ENCODE measurements at regions not wholly inside any gene's neighbourhood (a gene's known extent, or its start where the extent isn't known, plus 50 kb on each side); places are given as distances from the start of the nearest gene placed in this dataset.

DNA sequence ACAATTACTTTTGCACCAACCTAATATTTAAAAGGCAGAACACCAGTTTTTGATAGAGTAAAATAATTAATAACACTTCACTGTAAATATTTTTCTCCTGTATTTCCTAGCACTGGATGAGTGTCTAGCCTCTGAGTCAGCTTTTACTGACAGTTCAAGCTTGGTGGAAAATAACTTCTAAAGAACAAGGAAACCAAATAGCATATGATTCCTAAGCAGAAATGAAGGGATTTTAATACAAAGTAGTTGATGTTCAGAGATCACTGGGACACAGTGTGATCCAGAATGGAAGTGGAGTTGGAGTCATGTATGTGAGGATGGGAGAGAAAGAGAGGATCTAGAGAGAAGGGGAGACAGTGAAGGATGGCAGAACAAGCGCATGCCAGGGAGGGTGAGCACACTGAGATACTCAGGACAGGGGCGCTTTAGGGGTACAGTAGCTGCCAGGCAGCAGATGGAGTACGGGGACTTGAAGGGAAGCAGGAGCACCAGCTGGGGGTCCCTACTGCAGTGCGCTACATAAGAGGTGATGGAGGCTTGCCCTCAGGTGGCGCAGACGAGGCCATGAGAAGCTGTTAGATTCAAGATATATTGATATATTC lies 117.9 kb upstream of the KLF6 start:
- Histone ChIP-seq H3K27me3 (ENCODE audit: control insufficient read depth, insufficient read depth, low read length) (no peaks in the 10 kb centered on the region), H3K36me3 (ENCODE audit: control insufficient read depth, insufficient read depth, low read length) (no peaks in the 10 kb centered on the region), H3K4me3 (ENCODE audit: low read depth, low read length) (no peak overlapping the region)
- TF ChIP-seq, protein P1, sequence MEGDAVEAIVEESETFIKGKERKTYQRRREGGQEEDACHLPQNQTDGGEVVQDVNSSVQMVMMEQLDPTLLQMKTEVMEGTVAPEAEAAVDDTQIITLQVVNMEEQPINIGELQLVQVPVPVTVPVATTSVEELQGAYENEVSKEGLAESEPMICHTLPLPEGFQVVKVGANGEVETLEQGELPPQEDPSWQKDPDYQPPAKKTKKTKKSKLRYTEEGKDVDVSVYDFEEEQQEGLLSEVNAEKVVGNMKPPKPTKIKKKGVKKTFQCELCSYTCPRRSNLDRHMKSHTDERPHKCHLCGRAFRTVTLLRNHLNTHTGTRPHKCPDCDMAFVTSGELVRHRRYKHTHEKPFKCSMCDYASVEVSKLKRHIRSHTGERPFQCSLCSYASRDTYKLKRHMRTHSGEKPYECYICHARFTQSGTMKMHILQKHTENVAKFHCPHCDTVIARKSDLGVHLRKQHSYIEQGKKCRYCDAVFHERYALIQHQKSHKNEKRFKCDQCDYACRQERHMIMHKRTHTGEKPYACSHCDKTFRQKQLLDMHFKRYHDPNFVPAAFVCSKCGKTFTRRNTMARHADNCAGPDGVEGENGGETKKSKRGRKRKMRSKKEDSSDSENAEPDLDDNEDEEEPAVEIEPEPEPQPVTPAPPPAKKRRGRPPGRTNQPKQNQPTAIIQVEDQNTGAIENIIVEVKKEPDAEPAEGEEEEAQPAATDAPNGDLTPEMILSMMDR (IDR thresholded peaks at IDR 0.05; ENCODE audit: insufficient read depth, low read depth, low read length) = no peak
- POLR2A ChIA-PET = no interaction called here
- CTCF ChIA-PET = interaction anchor here (1.3 kb wide), 1 partner anchor 9 kb away, joined by 4 read pairs; no protein-coding TSS in a partner anchor
- DNase-seq (ENCODE audit: low read depth) = no peak

DNA sequence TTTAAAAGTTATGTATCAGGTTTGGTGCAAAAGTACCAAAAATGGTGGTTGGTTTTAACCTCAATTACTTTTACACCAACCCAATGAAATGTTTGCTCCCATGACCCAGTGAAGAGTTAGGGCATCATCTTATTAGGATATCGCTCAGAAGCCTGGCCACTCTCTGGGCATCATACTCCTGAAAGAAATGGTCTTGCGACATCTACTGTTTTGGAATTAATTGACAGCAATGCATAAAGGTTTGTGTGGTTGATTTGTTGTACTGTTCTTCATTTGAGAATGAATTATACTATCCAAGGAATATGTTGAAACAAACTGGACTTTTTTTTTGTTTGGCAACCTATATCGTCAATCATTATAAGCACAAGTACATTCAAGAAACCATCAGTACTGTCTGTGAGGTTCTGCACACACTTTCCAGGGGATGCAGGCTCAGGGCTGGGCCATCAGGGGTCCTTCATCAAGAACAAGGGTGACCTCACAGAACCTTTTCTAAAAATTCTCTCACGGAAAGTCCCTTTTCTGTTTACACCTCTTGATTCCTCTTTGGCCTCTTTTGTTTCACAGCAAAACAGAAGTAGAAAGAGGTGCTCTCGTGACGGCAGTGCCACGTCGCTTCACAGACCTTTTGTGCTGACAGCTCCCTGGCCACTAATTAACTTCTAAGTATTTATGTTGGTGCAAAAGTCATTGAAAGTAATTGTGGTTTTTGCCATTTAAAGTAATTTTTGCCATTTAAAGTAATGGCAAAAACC lies 117.2 kb upstream of the KLF6 start:
- no peaks in the 10 kb centered on the region for H3K36me3 ChIP-seq (ENCODE audit: control insufficient read depth, insufficient read depth, low read length)
- TF ChIP-seq, protein P1 (IDR thresholded peaks at IDR 0.05; ENCODE audit: insufficient read depth, low read depth, low read length) = no peak
- POLR2A ChIA-PET = no interaction called here
- CTCF ChIA-PET = interaction anchor here (1.3 kb wide), 1 partner anchor 10 kb away, joined by 4 read pairs; no protein-coding TSS in a partner anchor
- H3K4me3 ChIP-seq (ENCODE audit: low read depth, low read length) = no peak overlapping the region
- H3K27me3 ChIP-seq (ENCODE audit: control insufficient read depth, insufficient read depth, low read length) = no peaks in the 10 kb centered on the region
- no peak for DNase-seq (ENCODE audit: low read depth)

DNA sequence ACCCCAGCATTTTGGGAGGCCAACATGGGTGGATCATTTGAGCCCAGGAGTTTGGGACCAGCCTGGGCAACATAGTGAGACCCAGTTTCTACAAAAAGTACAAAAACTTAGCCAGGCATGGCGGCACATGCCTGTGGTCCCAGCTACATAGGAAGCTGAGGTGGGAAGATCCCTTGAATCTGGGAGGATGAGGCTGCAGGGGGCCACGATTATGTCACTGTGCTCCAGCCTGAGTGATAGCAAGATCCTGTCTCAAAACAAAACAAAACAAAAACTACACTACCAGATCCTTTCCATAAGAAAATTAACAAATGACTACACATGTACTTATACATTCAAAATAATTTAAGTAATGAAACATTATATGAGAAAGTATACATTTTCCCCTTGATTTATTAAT lies 116.4 kb upstream of the KLF6 start:
- H3K27me3 ChIP-seq (ENCODE audit: control insufficient read depth, insufficient read depth, low read length) = no peaks in the 10 kb centered on the region
- CTCF ChIA-PET = no interaction called here
- no peak overlapping the region for H3K4me3 ChIP-seq (ENCODE audit: low read depth, low read length)
- no peak for DNase-seq (ENCODE audit: low read depth)
- H3K36me3 ChIP-seq (ENCODE audit: control insufficient read depth, insufficient read depth, low read length) = no peaks in the 10 kb centered on the region
- TF ChIP-seq, protein P1 (IDR thresholded peaks at IDR 0.05; ENCODE audit: insufficient read depth, low read depth, low read length) = no peak
- POLR2A ChIA-PET = no interaction called here

DNA sequence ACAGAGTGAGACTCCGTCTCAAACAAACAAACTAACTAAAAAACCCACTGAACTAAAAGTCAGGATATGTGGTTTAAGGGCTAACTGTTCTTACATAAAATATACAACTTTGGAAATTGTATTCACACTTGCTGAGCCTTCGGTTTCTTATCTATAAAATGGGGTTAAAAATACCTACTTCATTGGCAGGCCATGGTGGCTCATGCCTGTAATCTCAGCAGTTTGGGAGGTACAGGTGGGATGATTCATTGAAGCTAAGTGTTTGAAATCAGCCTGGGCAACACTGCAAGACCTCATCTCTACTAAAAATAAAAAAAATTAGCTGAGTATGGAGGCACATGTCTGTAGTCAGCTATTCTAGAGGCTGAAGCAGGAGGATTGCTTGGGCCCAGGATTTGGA lies 115.4 kb upstream of the KLF6 start:
- TF ChIP-seq, protein P1 (IDR thresholded peaks at IDR 0.05; ENCODE audit: insufficient read depth, low read depth, low read length) = no peak
- H3K4me3 ChIP-seq (ENCODE audit: low read depth, low read length) = no peak overlapping the region
- POLR2A ChIA-PET = no interaction called here
- H3K36me3 ChIP-seq (ENCODE audit: control insufficient read depth, insufficient read depth, low read length) = no peaks in the 10 kb centered on the region
- H3K27me3 ChIP-seq (ENCODE audit: control insufficient read depth, insufficient read depth, low read length) = no peaks in the 10 kb centered on the region
- CTCF ChIA-PET = no interaction called here
- no peak for DNase-seq (ENCODE audit: low read depth)

DNA sequence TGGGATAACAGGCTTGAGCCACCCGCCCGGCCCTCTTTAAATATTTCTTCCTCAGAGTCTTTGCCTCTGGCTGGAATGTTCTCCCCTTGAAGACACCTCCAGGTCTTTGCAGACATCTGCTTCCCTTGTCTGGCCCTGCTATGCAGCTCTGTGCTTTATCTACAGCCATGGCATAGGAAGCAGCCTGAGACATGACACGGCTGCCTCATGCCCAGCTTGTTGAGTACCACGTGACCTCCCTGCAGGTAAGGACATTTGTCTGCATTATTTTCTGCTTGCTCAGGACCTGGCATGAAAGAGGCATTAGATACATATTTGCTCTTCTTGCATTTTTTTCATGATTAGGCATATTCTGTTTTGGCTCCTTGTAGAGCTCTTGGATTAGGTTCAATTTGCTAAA lies 113.8 kb upstream of the KLF6 start:
- TF ChIP-seq, protein P1 (IDR thresholded peaks at IDR 0.05; ENCODE audit: insufficient read depth, low read depth, low read length) = no peak
- Histone ChIP-seq H3K36me3 (ENCODE audit: control insufficient read depth, insufficient read depth, low read length) (no peaks in the 10 kb centered on the region), H3K4me3 (ENCODE audit: low read depth, low read length) (no peak overlapping the region), H3K27me3 (ENCODE audit: control insufficient read depth, insufficient read depth, low read length) (no peaks in the 10 kb centered on the region)
- POLR2A ChIA-PET = interaction anchor here (0.5 kb wide), 1 partner anchor 115 kb away, joined by 3 read pairs; no protein-coding TSS in a partner anchor
- no peak for DNase-seq (ENCODE audit: low read depth)
- CTCF ChIA-PET = no interaction called here
